DND-41 (cell line): ENCODE measurements at regions not wholly inside any gene's neighbourhood (a gene's known extent, or its start where the extent isn't known, plus 50 kb on each side); places are given as distances from the start of the nearest gene placed in this dataset.
A peak's percentile ranks its signal among the peaks of the same experiment; 100 is the strongest.

Experiments
- EZH2 ChIP-seq: IDR thresholded peaks from 3 replicates; pipeline ENCODE4 v1.6.1; 2012; ENCODE audit warnings: borderline replicate concordance, low read depth, mild to moderate bottlenecking, moderate library complexity, low read length, inconsistent platforms; ENCODE audit not compliant: severe bottlenecking
- TF ChIP-seq, protein P1 (sequence below): IDR thresholded peaks from 2 replicates; pipeline ENCODE4 v1.5.1; 2012; ENCODE audit warnings: borderline replicate concordance, low read length, moderate library complexity, mild to moderate bottlenecking; ENCODE audit not compliant: poor library complexity, severe bottlenecking; ENCODE audit errors: extremely low read depth

DNA sequence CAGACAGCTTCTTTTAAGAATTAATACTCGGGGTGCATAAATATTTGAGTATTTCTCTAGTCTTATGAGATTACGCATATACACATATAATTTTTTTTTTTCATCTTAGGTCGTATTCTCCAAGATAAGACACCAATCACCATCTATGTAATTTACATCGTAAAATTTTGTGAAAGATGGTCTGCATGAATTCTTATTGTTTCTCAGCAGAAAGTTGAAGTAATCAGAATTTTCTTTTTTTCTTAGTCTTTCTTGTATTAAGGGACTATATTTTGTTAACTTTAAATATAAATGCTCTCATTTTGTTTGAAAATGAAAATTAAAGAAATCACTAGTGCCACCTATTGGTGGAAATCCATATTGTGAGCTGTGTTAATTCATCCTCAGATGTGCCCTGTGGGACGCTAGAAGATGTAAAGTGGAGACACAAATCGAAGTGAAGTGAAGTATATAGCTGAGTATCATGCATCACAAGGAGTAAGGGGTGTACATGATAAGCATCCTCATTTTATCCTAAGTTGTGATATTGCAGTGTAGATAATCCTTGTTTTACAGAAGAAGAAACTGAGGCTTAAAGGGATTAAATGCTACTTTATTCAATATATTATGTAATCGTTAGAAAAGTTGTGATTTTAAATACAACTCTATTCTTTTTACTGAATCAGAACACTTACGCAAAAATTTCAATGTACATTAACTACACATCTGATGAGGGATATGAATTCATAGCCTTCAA, 2084.3 kb downstream of the LRRC4C start:
- TF ChIP-seq, protein P1, sequence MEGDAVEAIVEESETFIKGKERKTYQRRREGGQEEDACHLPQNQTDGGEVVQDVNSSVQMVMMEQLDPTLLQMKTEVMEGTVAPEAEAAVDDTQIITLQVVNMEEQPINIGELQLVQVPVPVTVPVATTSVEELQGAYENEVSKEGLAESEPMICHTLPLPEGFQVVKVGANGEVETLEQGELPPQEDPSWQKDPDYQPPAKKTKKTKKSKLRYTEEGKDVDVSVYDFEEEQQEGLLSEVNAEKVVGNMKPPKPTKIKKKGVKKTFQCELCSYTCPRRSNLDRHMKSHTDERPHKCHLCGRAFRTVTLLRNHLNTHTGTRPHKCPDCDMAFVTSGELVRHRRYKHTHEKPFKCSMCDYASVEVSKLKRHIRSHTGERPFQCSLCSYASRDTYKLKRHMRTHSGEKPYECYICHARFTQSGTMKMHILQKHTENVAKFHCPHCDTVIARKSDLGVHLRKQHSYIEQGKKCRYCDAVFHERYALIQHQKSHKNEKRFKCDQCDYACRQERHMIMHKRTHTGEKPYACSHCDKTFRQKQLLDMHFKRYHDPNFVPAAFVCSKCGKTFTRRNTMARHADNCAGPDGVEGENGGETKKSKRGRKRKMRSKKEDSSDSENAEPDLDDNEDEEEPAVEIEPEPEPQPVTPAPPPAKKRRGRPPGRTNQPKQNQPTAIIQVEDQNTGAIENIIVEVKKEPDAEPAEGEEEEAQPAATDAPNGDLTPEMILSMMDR, result peak; percentile 80
- TF ChIP-seq EZH2, result no peak
